Astrocyte (in vitro differentiated cells and primary cell): ENCODE measurements at regions not wholly inside any gene's neighbourhood (a gene's known extent, or its start where the extent isn't known, plus 50 kb on each side); places are given as distances from the start of the nearest gene placed in this dataset.

Experiments used
- DNase-seq: peaks from one replicate; pipeline ENCODE4 v3.0.0-alpha.2; 2010; ENCODE audit warnings: low read depth
- FAIRE-seq: peaks from 2 replicates; lab custom pipeline; 2011; peaks lifted over from hg19 to GRCh38; lab: Jason Lieb, UNC
- H2AFZ ChIP-seq: 2 replicates; pipeline ENCODE4 v1.6.0; 2012; ENCODE audit warnings: low read depth, low read length, inconsistent platforms
- H3K27ac ChIP-seq: 2 replicates; pipeline ENCODE4 v1.5.1; 2011; ENCODE audit warnings: low read depth, low read length, inconsistent platforms
- H3K27me3 ChIP-seq: 2 replicates; pipeline ENCODE4 v1.6.0; 2011; ENCODE audit warnings: low read length, inconsistent platforms; ENCODE audit not compliant: insufficient read depth
- H3K36me3 ChIP-seq: 2 replicates; pipeline ENCODE4 v1.5.1; 2011; ENCODE audit warnings: low read length, inconsistent platforms; ENCODE audit not compliant: insufficient read depth
- H3K4me1 ChIP-seq: 2 replicates; pipeline ENCODE4 v1.5.1; 2011; ENCODE audit warnings: low read length, inconsistent platforms; ENCODE audit not compliant: insufficient read depth
- H3K4me2 ChIP-seq: 2 replicates; pipeline ENCODE4 v1.6.0; 2012; ENCODE audit warnings: low read length, inconsistent platforms
- H3K4me3 ChIP-seq: 2 replicates; pipeline ENCODE4 v1.5.1; 2011; ENCODE audit warnings: low read depth, mild to moderate bottlenecking, low read length, inconsistent platforms; ENCODE audit not compliant: insufficient read depth
- H3K79me2 ChIP-seq: 2 replicates; pipeline ENCODE4 v1.6.0; 2012; ENCODE audit warnings: mild to moderate bottlenecking, low read length, inconsistent platforms; ENCODE audit not compliant: insufficient read depth
- H3K9ac ChIP-seq: 2 replicates; pipeline ENCODE4 v1.6.0; 2012; ENCODE audit warnings: mild to moderate bottlenecking, low read length, inconsistent platforms
- H3K9me3 ChIP-seq: 2 replicates; pipeline ENCODE4 v1.5.1; 2012; ENCODE audit warnings: low read depth, mild to moderate bottlenecking, low read length, inconsistent platforms; ENCODE audit not compliant: insufficient read depth
- H4K20me1 ChIP-seq: 2 replicates; pipeline ENCODE4 v1.6.0; 2012; ENCODE audit warnings: low read length, inconsistent platforms; ENCODE audit not compliant: insufficient read depth
- H3K27ac Mint-ChIP-seq: one replicate; pipeline ENCODE4 v1.8.0; 2021; ENCODE audit warnings: mild to moderate bottlenecking, mixed read lengths; ENCODE audit not compliant: unreplicated experiment
- H3K27me3 Mint-ChIP-seq: one replicate; pipeline ENCODE4 v1.8.0; 2021; ENCODE audit warnings: low read depth, mixed read lengths; ENCODE audit not compliant: unreplicated experiment
- H3K36me3 Mint-ChIP-seq: one replicate; pipeline ENCODE4 v1.8.0; 2021; ENCODE audit warnings: low read depth, mixed read lengths; ENCODE audit not compliant: unreplicated experiment
- H3K4me1 Mint-ChIP-seq: one replicate; pipeline ENCODE4 v1.8.0; 2021; ENCODE audit warnings: low read depth, mixed read lengths; ENCODE audit not compliant: unreplicated experiment
- H3K4me3 Mint-ChIP-seq: one replicate; pipeline ENCODE4 v1.8.0; 2021; ENCODE audit warnings: mild to moderate bottlenecking, moderate library complexity, mixed read lengths; ENCODE audit not compliant: unreplicated experiment
- H3K9me3 Mint-ChIP-seq: one replicate; pipeline ENCODE4 v1.8.0; 2021; ENCODE audit warnings: mild to moderate bottlenecking, mixed read lengths; ENCODE audit not compliant: unreplicated experiment
- CTCF ChIP-seq: IDR thresholded peaks from 2 replicates; pipeline ENCODE4 v1.5.1; 2011; ENCODE audit warnings: low read depth, mild to moderate bottlenecking, inconsistent platforms, low read length, moderate library complexity; ENCODE audit not compliant: insufficient read depth
- EZH2 ChIP-seq: IDR thresholded peaks from 2 replicates; pipeline ENCODE4 v1.6.1; 2012; ENCODE audit warnings: mild to moderate bottlenecking, low read length, inconsistent platforms; ENCODE audit not compliant: insufficient read depth

DNA sequence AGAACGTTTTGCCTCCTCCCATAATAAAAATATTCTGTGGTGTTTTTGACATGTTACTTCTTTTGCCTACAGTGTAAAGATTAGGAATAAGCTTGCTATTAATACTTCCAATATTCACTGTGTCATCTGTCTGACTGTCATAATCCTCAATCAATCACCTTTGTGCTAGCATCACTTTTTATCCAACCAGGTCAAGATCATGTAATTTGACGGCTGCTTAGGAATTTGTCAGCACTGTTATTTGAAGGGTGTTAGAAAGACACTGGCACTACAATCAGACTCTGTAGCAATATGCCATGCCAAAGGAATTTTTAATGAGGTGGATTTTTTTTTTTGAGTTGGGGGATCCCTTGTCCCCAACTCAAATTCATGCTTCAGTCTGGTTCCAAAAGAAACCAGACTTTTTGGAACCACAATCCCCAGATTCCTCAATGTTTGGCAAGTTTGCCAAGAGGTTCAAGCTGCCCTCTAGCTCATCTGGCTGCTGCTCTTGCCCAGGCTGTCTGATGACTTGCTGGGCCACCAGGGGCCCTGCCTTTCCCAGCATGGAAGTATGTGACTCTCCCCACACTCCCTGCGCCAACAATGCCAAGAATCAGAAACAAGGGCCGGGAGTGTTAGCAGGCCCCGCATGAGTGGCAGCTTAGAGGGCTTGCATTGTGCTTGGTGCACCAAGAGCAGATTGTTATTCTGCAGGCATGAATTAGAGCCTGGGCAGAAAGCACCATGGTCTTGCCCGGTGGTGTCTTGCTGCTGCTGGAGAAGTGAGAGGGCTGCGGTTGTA is 58.6 kb upstream of the TSC22D2 start:
- H3K4me1 ChIP-seq = peaks cover 35% of the 10 kb centered on the region
- H3K9ac ChIP-seq = peak overlapping the region; percentile 52
- Mint-ChIP-seq H3K4me3 (no peak overlapping the region), H3K9me3 (no peaks in the 10 kb centered on the region), H3K27me3 (no peaks in the 10 kb centered on the region), H3K27ac (peak overlapping the region; percentile 48), H3K4me1 (peaks cover 57% of the 10 kb centered on the region), H3K36me3 (no peaks in the 10 kb centered on the region)
- no peaks in the 10 kb centered on the region for H3K36me3 ChIP-seq
- H4K20me1 ChIP-seq = no peaks in the 10 kb centered on the region
- H3K27me3 ChIP-seq = no peaks in the 10 kb centered on the region
- peak; percentile 9 for FAIRE-seq
- H3K79me2 ChIP-seq = no peaks in the 10 kb centered on the region
- H2AFZ ChIP-seq = no peak overlapping the region
- H3K4me3 ChIP-seq = no peak overlapping the region
- H3K27ac ChIP-seq = peak overlapping the region; percentile 75
- no peak for TF ChIP-seq CTCF
- TF ChIP-seq EZH2 = no peak
- peak overlapping the region; percentile 68 for H3K4me2 ChIP-seq
- DNase-seq = no peak
- no peaks in the 10 kb centered on the region for H3K9me3 ChIP-seq

DNA sequence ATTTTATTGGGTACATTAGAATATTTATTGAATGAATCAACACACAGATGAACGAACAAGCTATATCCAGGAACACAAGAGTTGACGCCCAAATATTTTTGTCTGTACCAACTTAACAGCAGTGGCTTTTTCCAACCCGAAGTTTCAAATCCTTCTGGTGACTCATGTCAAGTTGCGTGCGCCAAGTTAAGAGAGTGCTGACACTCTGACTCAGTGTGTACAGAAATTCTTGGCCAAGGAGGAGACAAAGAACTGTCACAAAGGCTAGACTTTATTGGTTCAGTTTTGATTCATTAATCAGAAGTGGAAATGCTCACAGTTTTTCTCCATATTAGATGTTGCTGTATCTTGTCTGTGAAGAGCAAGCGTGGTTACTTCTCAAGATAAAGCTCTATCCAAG is 59.6 kb upstream of the TSC22D2 start:
- H3K27ac Mint-ChIP-seq = peak overlapping the region; percentile 71
- Histone ChIP-seq H4K20me1 (no peaks in the 10 kb centered on the region), H3K4me1 (peaks cover 35% of the 10 kb centered on the region), H3K27me3 (no peaks in the 10 kb centered on the region), H3K79me2 (no peaks in the 10 kb centered on the region), H3K4me2 (peak overlapping the region; percentile 68), H2AFZ (no peak overlapping the region), H3K27ac (peak overlapping the region; percentile 75), H3K9me3 (no peaks in the 10 kb centered on the region), H3K36me3 (no peaks in the 10 kb centered on the region), H3K9ac (peak overlapping the region; percentile 52), H3K4me3 (peak overlapping the region; percentile 2)
- FAIRE-seq (peak; percentile 92), DNase-seq (peak; percentile 89)
- TF ChIP-seq EZH2 = no peak
- TF ChIP-seq CTCF = no peak
- no peaks in the 10 kb centered on the region for H3K36me3 Mint-ChIP-seq
- no peaks in the 10 kb centered on the region for H3K9me3 Mint-ChIP-seq
- H3K4me3 Mint-ChIP-seq = no peak overlapping the region
- peaks cover 60% of the 10 kb centered on the region for H3K4me1 Mint-ChIP-seq
- no peaks in the 10 kb centered on the region for H3K27me3 Mint-ChIP-seq
